Stimulated activated CD8-positive, alpha-beta memory T cell treated with anti-CD3 and anti-CD28 coated beads, Interleukin-15, amount 100 ng/mL, for 24 hours (primary cell): ENCODE measurements at regions not wholly inside any gene's neighbourhood (a gene's known extent, or its start where the extent isn't known, plus 50 kb on each side); places are given as distances from the start of the nearest gene placed in this dataset.
"Not testable (repeated sequence)": the region's sequence is repeated elsewhere in the genome, so short reads cannot be mapped to it uniquely, and the experiment has no call there.

Experiments used
- DNase-seq: peaks from one replicate; pipeline ENCODE4 v3.0.0-alpha.2; 2020; ENCODE audit warnings: low read depth

- DNase-seq = no peak
Observed at GRCh38 chr17:33838281-33838680, 416.8 kb upstream of the CCL2 start.

GRCh38 chr17:33847900-33848299, 407.2 kb upstream of the CCL2 start:
- no peak for DNase-seq

GRCh38 chr17:33848433-33848832, 406.7 kb upstream of the CCL2 start:
- DNase-seq = no peak

- DNase-seq = no peak
Observed at GRCh38 chr17:33854596-33854995, 400.5 kb upstream of the CCL2 start.

GRCh38 chr17:33858121-33858520, 397.0 kb upstream of the CCL2 start:
- DNase-seq = no peak

GRCh38 chr17:33858682-33859081, 396.4 kb upstream of the CCL2 start:
- no peak for DNase-seq

GRCh38 chr17:33862772-33863602, 392.1 kb upstream of the CCL2 start:
- DNase-seq = no peak

- DNase-seq = no peak
Observed at GRCh38 chr17:33864758-33865229, 390.3 kb upstream of the CCL2 start.

GRCh38 chr17:33868899-33869298, 386.2 kb upstream of the CCL2 start:
- no peak for DNase-seq

- no peak for DNase-seq
Observed at GRCh38 chr17:33870936-33871335, 384.1 kb upstream of the CCL2 start.

GRCh38 chr17:33871720-33872540, 383.2 kb upstream of the CCL2 start:
- no peak for DNase-seq

- no peak for DNase-seq
Observed at GRCh38 chr17:33873201-33873617, 381.9 kb upstream of the CCL2 start.

- no peak for DNase-seq
Observed at GRCh38 chr17:33874617-33875060, 380.4 kb upstream of the CCL2 start.

GRCh38 chr17:33875973-33876372, 379.1 kb upstream of the CCL2 start:
- DNase-seq = no peak

GRCh38 chr17:33882273-33882672, 372.8 kb upstream of the CCL2 start:
- DNase-seq = not testable (repeated sequence)

GRCh38 chr17:33882677-33883076, 372.4 kb upstream of the CCL2 start:
- DNase-seq = not testable (repeated sequence)

- no peak for DNase-seq
Observed at GRCh38 chr17:33888455-33888854, 366.6 kb upstream of the CCL2 start.

GRCh38 chr17:33889040-33889439, 366.0 kb upstream of the CCL2 start:
- DNase-seq = no peak

GRCh38 chr17:33889766-33890165, 365.3 kb upstream of the CCL2 start:
- DNase-seq = no peak

GRCh38 chr17:33892717-33893591, 362.1 kb upstream of the CCL2 start:
- DNase-seq = no peak

GRCh38 chr17:33895491-33895890, 359.6 kb upstream of the CCL2 start:
- no peak for DNase-seq

- no peak for DNase-seq
Observed at GRCh38 chr17:33896263-33896662, 358.8 kb upstream of the CCL2 start.
